Osteoblast (primary cell): ENCODE measurements at regions not wholly inside any gene's neighbourhood (a gene's known extent, or its start where the extent isn't known, plus 50 kb on each side); places are given as distances from the start of the nearest gene placed in this dataset.

Experiments used
- DNase-seq: peaks from one replicate; pipeline ENCODE4 v3.0.0; 2011; ENCODE audit warnings: low spot score, mixed read lengths; ENCODE audit not compliant: insufficient read length; ENCODE audit errors: missing footprints
- H2AFZ ChIP-seq: 2 replicates; pipeline ENCODE4 v1.6.0; 2011; ENCODE audit warnings: mild to moderate bottlenecking, low read length
- H3K27ac ChIP-seq: 2 replicates; pipeline ENCODE4 v1.5.1; 2011; ENCODE audit warnings: mild to moderate bottlenecking, low read depth, low read length, moderate library complexity
- H3K27me3 ChIP-seq: 2 replicates; pipeline ENCODE4 v1.6.0; 2012; ENCODE audit warnings: mild to moderate bottlenecking, control low read depth, inconsistent platforms, low read length, moderate library complexity; ENCODE audit not compliant: insufficient read depth
- H3K36me3 ChIP-seq: 2 replicates; pipeline ENCODE4 v1.5.1; 2011; ENCODE audit warnings: mild to moderate bottlenecking, low read length, control low read depth, moderate library complexity; ENCODE audit not compliant: insufficient read depth
- H3K4me1 ChIP-seq: 2 replicates; pipeline ENCODE4 v1.5.1; 2011; ENCODE audit warnings: mild to moderate bottlenecking, low read length, control low read depth, moderate library complexity; ENCODE audit not compliant: insufficient read depth
- H3K4me2 ChIP-seq: 2 replicates; pipeline ENCODE4 v1.6.0; 2011; ENCODE audit warnings: mild to moderate bottlenecking, low read length; ENCODE audit not compliant: insufficient read depth
- H3K4me3 ChIP-seq: fragments of 200-600 bp; sonication (generic); 3 replicates; pipeline ENCODE4 v1.5.1; 2012; ENCODE audit warnings: mild to moderate bottlenecking, low read length, inconsistent platforms; ENCODE audit not compliant: insufficient read depth
- H3K79me2 ChIP-seq: 2 replicates; pipeline ENCODE4 v1.6.0; 2012; ENCODE audit warnings: mild to moderate bottlenecking, low read length, control low read depth, inconsistent platforms; ENCODE audit not compliant: insufficient read depth
- H3K9me3 ChIP-seq: 2 replicates; pipeline ENCODE4 v1.5.1; 2011; ENCODE audit warnings: low read depth, low read length, control low read depth
- H4K20me1 ChIP-seq: 2 replicates; pipeline ENCODE4 v1.6.0; 2012; ENCODE audit warnings: mild to moderate bottlenecking, low read length, control low read depth; ENCODE audit not compliant: insufficient read depth
- TF ChIP-seq, protein P1 (sequence below): IDR thresholded peaks from 2 replicates; pipeline ENCODE4 v1.5.1; 2011; ENCODE audit warnings: mild to moderate bottlenecking, low read depth, low read length, moderate library complexity; ENCODE audit errors: extremely low read depth

DNA sequence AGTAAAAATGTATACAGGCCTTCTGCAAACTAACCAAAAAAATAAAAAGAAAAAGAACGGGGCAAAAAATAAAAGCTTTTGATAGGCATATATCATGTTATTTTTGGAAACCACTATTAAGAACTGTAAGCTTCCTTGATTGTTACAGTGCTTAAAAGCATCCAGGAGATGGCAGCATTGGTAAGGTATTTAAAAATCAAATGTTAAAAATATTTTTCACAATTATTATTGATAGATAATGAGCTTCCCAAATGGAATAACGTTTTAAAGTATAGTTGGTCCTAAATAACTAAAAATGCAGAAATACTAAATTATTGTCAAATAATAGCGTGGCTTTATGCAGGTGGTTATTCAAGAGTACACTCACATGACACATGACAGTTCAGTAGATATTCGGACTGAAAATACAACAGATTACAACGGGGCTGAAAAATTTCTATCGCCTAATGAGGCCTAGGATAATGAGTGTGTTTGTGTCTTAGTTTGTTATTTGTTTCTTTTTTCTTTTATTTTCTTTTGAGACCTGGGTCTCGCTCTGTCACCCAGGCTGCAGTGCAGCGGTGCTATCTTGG lies 127.2 kb upstream of the ATF7IP start:
- Histone ChIP-seq H3K27me3 (peaks cover 2% of the 10 kb centered on the region), H4K20me1 (no peaks in the 10 kb centered on the region), H2AFZ (no peak overlapping the region), H3K4me3 (no peak overlapping the region), H3K79me2 (no peaks in the 10 kb centered on the region), H3K36me3 (no peaks in the 10 kb centered on the region), H3K9me3 (peaks cover 4% of the 10 kb centered on the region), H3K27ac (no peak overlapping the region), H3K4me1 (peaks cover 10% of the 10 kb centered on the region), H3K4me2 (no peak overlapping the region)
- no peak for DNase-seq
- TF ChIP-seq, protein P1, sequence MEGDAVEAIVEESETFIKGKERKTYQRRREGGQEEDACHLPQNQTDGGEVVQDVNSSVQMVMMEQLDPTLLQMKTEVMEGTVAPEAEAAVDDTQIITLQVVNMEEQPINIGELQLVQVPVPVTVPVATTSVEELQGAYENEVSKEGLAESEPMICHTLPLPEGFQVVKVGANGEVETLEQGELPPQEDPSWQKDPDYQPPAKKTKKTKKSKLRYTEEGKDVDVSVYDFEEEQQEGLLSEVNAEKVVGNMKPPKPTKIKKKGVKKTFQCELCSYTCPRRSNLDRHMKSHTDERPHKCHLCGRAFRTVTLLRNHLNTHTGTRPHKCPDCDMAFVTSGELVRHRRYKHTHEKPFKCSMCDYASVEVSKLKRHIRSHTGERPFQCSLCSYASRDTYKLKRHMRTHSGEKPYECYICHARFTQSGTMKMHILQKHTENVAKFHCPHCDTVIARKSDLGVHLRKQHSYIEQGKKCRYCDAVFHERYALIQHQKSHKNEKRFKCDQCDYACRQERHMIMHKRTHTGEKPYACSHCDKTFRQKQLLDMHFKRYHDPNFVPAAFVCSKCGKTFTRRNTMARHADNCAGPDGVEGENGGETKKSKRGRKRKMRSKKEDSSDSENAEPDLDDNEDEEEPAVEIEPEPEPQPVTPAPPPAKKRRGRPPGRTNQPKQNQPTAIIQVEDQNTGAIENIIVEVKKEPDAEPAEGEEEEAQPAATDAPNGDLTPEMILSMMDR: peak; percentile 65

DNA sequence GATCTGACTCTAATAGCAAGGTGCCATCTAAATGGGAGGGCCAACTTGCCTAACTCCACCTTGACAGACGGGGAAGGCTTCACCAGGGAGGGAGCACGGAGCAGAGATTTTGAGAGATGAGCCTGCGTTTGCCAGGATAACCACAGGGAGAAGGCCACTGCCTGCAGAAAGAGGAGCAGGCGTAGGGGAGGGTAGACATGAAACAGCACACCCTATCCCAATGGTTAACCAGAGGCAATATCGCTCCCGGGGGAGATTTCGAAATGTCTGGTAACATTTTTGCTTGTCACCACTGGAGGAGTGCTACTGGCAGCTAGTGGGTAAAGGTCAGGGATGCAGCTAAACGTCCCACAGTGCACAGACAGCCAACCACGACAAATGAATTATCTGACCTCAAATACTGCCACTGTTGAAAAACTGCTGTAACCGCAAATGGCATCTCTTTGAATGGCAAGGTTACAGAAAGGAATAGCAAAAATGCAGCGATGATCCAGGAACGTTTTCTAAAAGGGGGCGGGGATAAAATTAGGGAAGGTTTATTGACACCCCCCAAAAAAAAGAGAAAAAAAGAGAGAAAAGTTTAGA lies 126.0 kb upstream of the ATF7IP start:
- Histone ChIP-seq H3K9me3 (peaks cover 4% of the 10 kb centered on the region), H3K4me2 (peak overlapping the region; percentile 88), H3K27ac (no peak overlapping the region), H3K4me1 (peaks cover 10% of the 10 kb centered on the region), H2AFZ (peak overlapping the region; percentile 79), H3K79me2 (no peaks in the 10 kb centered on the region), H3K4me3 (peak overlapping the region; percentile 65), H4K20me1 (no peaks in the 10 kb centered on the region), H3K36me3 (no peaks in the 10 kb centered on the region), H3K27me3 (no peaks in the 10 kb centered on the region)
- DNase-seq: peak; percentile 50
- TF ChIP-seq, protein P1: no peak

DNA sequence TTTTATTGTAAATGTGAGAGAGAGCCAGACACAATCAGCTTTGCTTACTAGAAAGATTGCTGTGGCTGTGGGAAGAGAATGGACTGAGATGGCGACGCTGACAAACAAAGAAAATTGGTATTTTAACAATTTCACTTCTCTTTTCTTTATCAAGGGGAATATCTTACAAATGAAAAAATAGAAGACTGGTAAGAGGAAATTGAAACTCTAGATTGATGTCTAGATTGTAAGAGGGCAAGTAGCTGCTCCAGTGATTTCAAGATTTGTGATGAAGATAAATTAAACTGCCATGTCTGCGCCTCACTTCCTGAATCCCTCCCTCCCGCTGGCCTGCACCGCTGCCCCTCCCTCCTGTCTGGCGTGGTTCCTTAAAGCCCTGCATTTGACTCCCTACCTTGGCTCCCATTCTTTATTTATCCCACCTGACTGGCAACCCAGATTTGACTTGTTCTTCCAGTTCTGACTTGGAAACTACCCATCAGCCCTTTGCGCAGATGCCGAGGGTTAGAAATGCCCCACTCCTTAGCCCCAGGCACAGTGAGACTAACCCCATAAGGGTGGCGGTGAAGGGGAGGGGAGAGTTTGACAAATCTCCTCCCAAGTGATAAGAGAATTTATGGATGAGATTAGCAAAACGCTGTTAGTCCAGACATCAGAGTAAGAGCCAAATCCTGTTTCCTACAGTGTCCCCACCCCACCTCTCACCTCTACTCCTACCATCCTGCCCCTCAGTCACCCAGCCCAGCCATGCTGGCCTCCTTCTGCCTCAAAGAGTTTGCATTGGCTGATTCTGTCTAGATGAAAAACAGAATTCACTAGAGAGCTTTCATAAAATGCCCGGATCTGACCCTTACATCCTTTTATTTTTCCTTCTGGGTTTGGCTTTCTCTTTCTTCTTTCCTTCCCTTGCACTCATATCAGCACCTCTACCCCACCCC lies 125.3 kb upstream of the ATF7IP start:
- peak overlapping the region; percentile 79 for H2AFZ ChIP-seq
- peak overlapping the region; percentile 65 for H3K4me3 ChIP-seq

More for the DNA sequence above, 125.3 kb upstream of the ATF7IP start:
- Histone ChIP-seq H3K4me1 (peaks cover 10% of the 10 kb centered on the region), H3K9me3 (peaks cover 4% of the 10 kb centered on the region), H3K79me2 (no peaks in the 10 kb centered on the region), H3K4me2 (peak overlapping the region; percentile 88), H3K27ac (no peak overlapping the region), H4K20me1 (no peaks in the 10 kb centered on the region), H3K27me3 (no peaks in the 10 kb centered on the region), H3K36me3 (no peaks in the 10 kb centered on the region)
- DNase-seq: peak; percentile 47
- TF ChIP-seq, protein P1: no peak
